HEK293 (cell line): ENCODE measurements at regions not wholly inside any gene's neighbourhood (a gene's known extent, or its start where the extent isn't known, plus 50 kb on each side); places are given as distances from the start of the nearest gene placed in this dataset.
"Not testable (repeated sequence)": the region's sequence is repeated elsewhere in the genome, so short reads cannot be mapped to it uniquely, and the experiment has no call there.

ENCODE experiments used
- CTCF ChIA-PET: fragments of 350-600 bp; formaldehyde crosslinking; extraction: SDS; loops from one replicate; lab custom pipeline; 2021; ENCODE audit warnings: antibody characterized with exemption; lab: Yijun Ruan, JAX
- POLR2A ChIA-PET: fragments of 300-600 bp; formaldehyde crosslinking; extraction: SDS; loops from one replicate; lab custom pipeline; 2020; ENCODE audit warnings: antibody characterized with exemption, inconsistent platforms; lab: Yijun Ruan, JAX
- H3K27ac ChIP-seq: fragments of 200-500 bp; sonication (Bioruptor generic); 2 replicates; pipeline ENCODE4 v1.5.1; 2014; ENCODE audit warnings: low read depth, low read length, control low read depth, inconsistent platforms; ENCODE audit errors: extremely low read depth
- H3K36me3 ChIP-seq, 2 experiments: fragments of 200-500 bp in 1 of 2; sonication (Bioruptor generic) in 1 of 2; 1 replicate in 1 of 2; 2 replicates in 1 of 2; pipeline ENCODE4 v1.5.1; 2014 to 2017; ENCODE audit warnings: inconsistent platforms in 2 of 2, low read length in 2 of 2; ENCODE audit not compliant: control insufficient read depth in 2 of 2, insufficient read depth in 1 of 2
- H3K4me1 ChIP-seq: fragments of 200-500 bp; sonication (Bioruptor generic); 2 replicates; pipeline ENCODE4 v1.5.1; 2014; ENCODE audit warnings: mild to moderate bottlenecking, low read length, inconsistent platforms; ENCODE audit not compliant: control insufficient read depth, insufficient read depth
- H3K4me3 ChIP-seq: 2 replicates; pipeline ENCODE4 v1.5.1; 2011; ENCODE audit warnings: low read depth, mild to moderate bottlenecking, control low read depth, low read length, moderate library complexity
- H3K9me3 ChIP-seq: fragments of 200-500 bp; sonication (Bioruptor generic); 2 replicates; pipeline ENCODE4 v1.5.1; 2014; ENCODE audit warnings: low read depth, low read length, inconsistent platforms; ENCODE audit not compliant: control insufficient read depth, insufficient read depth
- KLF1 ChIP-seq: fragments of 450-650 bp; formaldehyde crosslinking; IDR thresholded peaks from 2 replicates; pipeline ENCODE4 v1.5.1; 2016; ENCODE audit warnings: missing biosample characterization, missing genetic modification characterization
- SCRT1 ChIP-seq: fragments of 450-650 bp; formaldehyde crosslinking; IDR thresholded peaks from 2 replicates; pipeline ENCODE4 v1.5.1; 2016; ENCODE audit warnings: missing biosample characterization, missing genetic modification characterization, borderline replicate concordance
- SP2 ChIP-seq: fragments of 450-650 bp; formaldehyde crosslinking; IDR thresholded peaks from 2 replicates; pipeline ENCODE4 v1.5.1; 2016; ENCODE audit warnings: missing biosample characterization, missing genetic modification characterization
- WT1 ChIP-seq: fragments of 450-650 bp; formaldehyde crosslinking; IDR thresholded peaks from 2 replicates; pipeline ENCODE4 v1.5.1; 2016; ENCODE audit warnings: missing biosample characterization, missing genetic modification characterization
- ZIC2 ChIP-seq: fragments of 450-650 bp; formaldehyde crosslinking; IDR thresholded peaks from 2 replicates; pipeline ENCODE4 v1.5.1; 2016; ENCODE audit warnings: missing biosample characterization, missing genetic modification characterization
- ZNF112 ChIP-seq: fragments of 450-650 bp; formaldehyde crosslinking; IDR thresholded peaks from 2 replicates; pipeline ENCODE4 v1.5.0; 2017; ENCODE audit warnings: missing biosample characterization, missing genetic modification characterization
- ZNF133 ChIP-seq: fragments of 450-650 bp; formaldehyde crosslinking; IDR thresholded peaks from 2 replicates; pipeline ENCODE4 v1.5.1; 2016; ENCODE audit warnings: missing biosample characterization, missing genetic modification characterization
- ZNF169 ChIP-seq: fragments of 450-650 bp; formaldehyde crosslinking; IDR thresholded peaks from 2 replicates; pipeline ENCODE4 v1.5.1; 2016; ENCODE audit warnings: missing biosample characterization, missing genetic modification characterization
- ZNF266 ChIP-seq: fragments of 450-650 bp; formaldehyde crosslinking; IDR thresholded peaks from 2 replicates; pipeline ENCODE4 v1.5.1; 2016; ENCODE audit warnings: missing biosample characterization, missing genetic modification characterization, low read depth
- ZNF292 ChIP-seq: fragments of 450-650 bp; formaldehyde crosslinking; IDR thresholded peaks from 2 replicates; pipeline ENCODE4 v1.5.1; 2016; ENCODE audit warnings: low read depth, missing biosample characterization, missing genetic modification characterization, borderline replicate concordance
- ZNF324 ChIP-seq: fragments of 450-650 bp; formaldehyde crosslinking; IDR thresholded peaks from 2 replicates; pipeline ENCODE4 v1.5.1; 2016; ENCODE audit warnings: missing biosample characterization, missing genetic modification characterization
- ZNF48 ChIP-seq: fragments of 450-650 bp; formaldehyde crosslinking; IDR thresholded peaks from 2 replicates; pipeline ENCODE4 v1.5.1; 2016; ENCODE audit warnings: missing biosample characterization, missing genetic modification characterization
- ZNF530 ChIP-seq: fragments of 450-650 bp; formaldehyde crosslinking; IDR thresholded peaks from 2 replicates; pipeline ENCODE4 v1.5.1; 2016; ENCODE audit warnings: low read depth, missing biosample characterization, missing genetic modification characterization
- ZNF701 ChIP-seq: fragments of 450-650 bp; formaldehyde crosslinking; IDR thresholded peaks from 2 replicates; pipeline ENCODE4 v1.5.1; 2016; ENCODE audit warnings: missing biosample characterization, missing genetic modification characterization
- ZSCAN23 ChIP-seq: fragments of 450-650 bp; formaldehyde crosslinking; IDR thresholded peaks from 2 replicates; pipeline ENCODE4 v1.5.1; 2016; ENCODE audit warnings: missing biosample characterization, missing genetic modification characterization
- TF ChIP-seq, protein P1 (sequence below): fragments of 450-650 bp; formaldehyde crosslinking; IDR thresholded peaks from 2 replicates; pipeline ENCODE4 v1.5.1; 2016; ENCODE audit warnings: missing biosample characterization, missing genetic modification characterization

DNA sequence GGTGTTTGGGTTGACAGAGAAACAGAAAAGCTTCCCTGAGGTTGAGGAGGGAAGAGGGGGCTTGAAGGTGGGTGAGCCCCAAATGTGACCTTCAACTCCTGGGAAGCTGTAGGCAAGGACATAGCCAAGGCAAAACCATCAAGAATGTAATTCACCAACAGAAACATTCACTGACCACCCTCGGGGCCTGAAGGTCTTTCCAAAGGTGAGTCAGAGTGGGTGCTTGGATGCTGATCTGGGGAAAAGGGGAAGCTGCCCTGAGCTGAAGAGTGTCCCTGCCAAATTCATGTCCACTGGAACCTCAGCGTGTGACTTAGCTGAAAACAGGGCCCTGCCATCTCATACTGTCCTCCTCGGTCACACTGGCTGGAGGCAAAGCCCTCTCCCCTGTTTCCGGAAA, 234.2 kb upstream of the SULF2 start:
- CTCF ChIA-PET: interaction anchor here (0.6 kb wide), 1 partner anchor 49 kb away, joined by 3 read pairs; no protein-coding TSS in a partner anchor
- Histone ChIP-seq H3K27ac (no peak overlapping the region), H3K36me3 (no peaks in the 10 kb centered on the region), H3K9me3 (no peaks in the 10 kb centered on the region), H3K4me1 (no peaks in the 10 kb centered on the region), H3K4me3 (no peak overlapping the region)
- TF ChIP-seq KLF1 (tag by site-specific recombination): no peak
- TF ChIP-seq SP2 (tag by site-specific recombination): no peak
- TF ChIP-seq ZNF292 (tag by site-specific recombination): no peak
- no peak for TF ChIP-seq ZNF48 (tag by site-specific recombination)
- POLR2A ChIA-PET: no interaction called here

GRCh38 chr20:48018851-48019250, 233.6 kb upstream of the SULF2 start:
- CTCF ChIA-PET: not testable (repeated sequence)

DNA sequence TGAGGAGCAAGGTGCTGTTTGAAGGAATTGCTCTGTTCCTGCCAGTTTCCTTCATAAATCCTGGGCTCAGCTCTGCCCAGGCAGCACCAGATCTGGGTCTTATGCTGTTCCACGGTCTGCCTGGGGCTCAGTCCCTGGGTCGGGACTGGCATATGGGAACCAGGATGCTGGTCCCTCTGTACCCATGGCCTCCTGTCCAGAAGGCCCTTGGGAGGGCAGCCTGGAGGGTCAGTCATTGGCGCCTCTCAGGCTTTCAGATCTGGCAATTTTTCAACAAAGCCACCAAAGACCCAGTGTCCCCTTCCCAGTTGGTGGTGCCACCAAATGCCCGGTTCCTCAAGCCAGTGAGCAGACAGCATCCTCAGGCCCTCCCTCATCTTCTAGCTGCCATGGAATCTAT, 232.7 kb upstream of the SULF2 start:
- Histone ChIP-seq H3K9me3 (no peaks in the 10 kb centered on the region), H3K4me3 (no peak overlapping the region), H3K27ac (no peak overlapping the region), H3K4me1 (no peaks in the 10 kb centered on the region), H3K36me3 (no peaks in the 10 kb centered on the region)
- ChIA-PET POLR2A (no interaction called here), CTCF (no interaction called here)
- TF ChIP-seq ZNF324 (tag by site-specific recombination): no peak
- TF ChIP-seq, protein P1, sequence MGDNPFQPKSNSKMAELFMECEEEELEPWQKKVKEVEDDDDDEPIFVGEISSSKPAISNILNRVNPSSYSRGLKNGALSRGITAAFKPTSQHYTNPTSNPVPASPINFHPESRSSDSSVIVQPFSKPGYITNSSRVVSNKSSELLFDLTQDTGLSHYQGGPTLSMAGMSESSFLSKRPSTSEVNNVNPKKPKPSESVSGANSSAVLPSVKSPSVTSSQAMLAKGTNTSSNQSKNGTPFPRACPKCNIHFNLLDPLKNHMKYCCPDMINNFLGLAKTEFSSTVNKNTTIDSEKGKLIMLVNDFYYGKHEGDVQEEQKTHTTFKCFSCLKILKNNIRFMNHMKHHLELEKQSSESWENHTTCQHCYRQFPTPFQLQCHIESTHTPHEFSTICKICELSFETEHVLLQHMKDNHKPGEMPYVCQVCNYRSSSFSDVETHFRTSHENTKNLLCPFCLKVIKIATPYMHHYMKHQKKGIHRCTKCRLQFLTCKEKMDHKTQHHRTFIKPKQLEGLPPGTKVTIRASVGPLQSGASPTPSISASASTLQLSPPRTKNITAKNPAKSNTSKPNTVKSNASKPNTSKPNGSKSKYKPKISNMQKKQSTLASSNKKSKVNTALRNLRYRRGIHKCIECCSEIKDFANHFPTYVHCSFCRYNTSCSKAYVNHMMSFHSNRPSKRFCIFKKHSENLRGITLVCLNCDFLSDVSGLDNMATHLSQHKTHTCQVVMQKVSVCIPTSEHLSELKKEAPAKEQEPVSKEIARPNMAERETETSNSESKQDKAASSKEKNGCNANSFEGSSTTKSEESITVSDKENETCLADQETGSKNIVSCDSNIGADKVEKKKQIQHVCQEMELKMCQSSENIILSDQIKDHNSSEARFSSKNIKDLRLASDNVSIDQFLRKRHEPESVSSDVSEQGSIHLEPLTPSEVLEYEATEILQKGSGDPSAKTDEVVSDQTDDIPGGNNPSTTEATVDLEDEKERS (tag by site-specific recombination): no peak
- TF ChIP-seq WT1: no peak
- TF ChIP-seq ZNF133 (tag by site-specific recombination): no peak
- no peak for TF ChIP-seq ZNF112 (tag by site-specific recombination)
- TF ChIP-seq ZIC2: no peak
- no peak for TF ChIP-seq ZNF701 (tag by site-specific recombination)

More at GRCh38 chr20:48018851-48019250, 233.6 kb upstream of the SULF2 start:
- H3K9me3 ChIP-seq, H3K27ac ChIP-seq, H3K36me3 ChIP-seq, H3K4me3 ChIP-seq, H3K4me1 ChIP-seq, POLR2A ChIA-PET: not testable (repeated sequence)

DNA sequence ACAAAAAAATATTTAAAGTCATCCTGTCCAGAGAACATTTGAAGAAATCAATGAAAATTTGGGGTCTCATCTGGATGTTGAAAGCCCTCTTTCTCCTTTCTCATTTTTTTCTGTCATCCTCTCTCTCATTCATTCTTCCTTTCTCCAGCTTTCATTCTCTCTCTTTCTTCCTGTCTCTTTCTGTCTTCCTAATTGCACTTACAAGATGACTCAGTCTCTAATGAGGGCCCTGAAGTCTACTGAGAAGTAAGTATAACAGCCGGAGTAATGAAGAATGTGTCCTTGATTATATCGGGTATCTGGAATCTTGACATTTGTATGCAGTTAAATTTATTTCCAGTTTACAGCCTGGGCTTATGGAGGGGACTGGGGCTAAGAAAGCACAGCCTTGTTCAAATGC, 232.2 kb upstream of the SULF2 start:
- H3K9me3 ChIP-seq: no peaks in the 10 kb centered on the region
- ChIA-PET CTCF (no interaction called here), POLR2A (no interaction called here)
- no peak overlapping the region for H3K4me3 ChIP-seq
- H3K4me1 ChIP-seq: no peaks in the 10 kb centered on the region
- H3K27ac ChIP-seq: no peak overlapping the region
- TF ChIP-seq WT1 (no peak), ZNF169 (no peak), SCRT1 (tag by site-specific recombination) (no peak), ZSCAN23 (tag by site-specific recombination) (no peak), ZNF266 (tag by site-specific recombination) (no peak), ZNF530 (tag by site-specific recombination) (no peak)
- no peaks in the 10 kb centered on the region for H3K36me3 ChIP-seq
